HG03575 (cell line): ENCODE measurements at regions not wholly inside any gene's neighbourhood (a gene's known extent, or its start where the extent isn't known, plus 50 kb on each side); places are given as distances from the start of the nearest gene placed in this dataset.

Experiments used
- ATAC-seq: cut with Tn5 transposase; IDR thresholded peaks from one replicate; pipeline ENCODE4 v1.9.1; 2021; ENCODE audit not compliant: unreplicated experiment, insufficient number of reproducible peaks, low FRiP score; ENCODE audit errors: extremely low read depth

- no peak for ATAC-seq
Observed at GRCh38 chr14:98136012-98136789, 1135.8 kb downstream of the BCL11B start.

- ATAC-seq = no peak
Observed at GRCh38 chr14:98137131-98138025, 1134.6 kb downstream of the BCL11B start.

- ATAC-seq = no peak
Observed at GRCh38 chr14:98138666-98139065, 1133.3 kb downstream of the BCL11B start.

GRCh38 chr14:98140862-98141530 is 1131.0 kb downstream of the BCL11B start:
- no peak for ATAC-seq

GRCh38 chr14:98143566-98143965 is 1128.4 kb downstream of the BCL11B start:
- no peak for ATAC-seq

- ATAC-seq = no peak
Observed at GRCh38 chr14:98144964-98145363, 1127.0 kb downstream of the BCL11B start.

GRCh38 chr14:98146416-98146815 is 1125.6 kb downstream of the BCL11B start:
- no peak for ATAC-seq

- no peak for ATAC-seq
Observed at GRCh38 chr14:98154254-98154653, 1117.7 kb downstream of the BCL11B start.

- no peak for ATAC-seq
Observed at GRCh38 chr14:98156411-98156810, 1115.6 kb downstream of the BCL11B start.

GRCh38 chr14:98160901-98161300 is 1111.1 kb downstream of the BCL11B start:
- no peak for ATAC-seq

GRCh38 chr14:98161356-98161755 is 1110.6 kb downstream of the BCL11B start:
- no peak for ATAC-seq

- no peak for ATAC-seq
Observed at GRCh38 chr14:98162856-98163805, 1108.9 kb downstream of the BCL11B start.

- no peak for ATAC-seq
Observed at GRCh38 chr14:98163873-98164272, 1108.1 kb downstream of the BCL11B start.

- no peak for ATAC-seq
Observed at GRCh38 chr14:98165976-98166375, 1106.0 kb downstream of the BCL11B start.

GRCh38 chr14:98167275-98167674 is 1104.7 kb downstream of the BCL11B start:
- ATAC-seq = no peak

- no peak for ATAC-seq
Observed at GRCh38 chr14:98167705-98168104, 1104.3 kb downstream of the BCL11B start.

- no peak for ATAC-seq
Observed at GRCh38 chr14:98168211-98168985, 1103.6 kb downstream of the BCL11B start.

- ATAC-seq = no peak
Observed at GRCh38 chr14:98169170-98169587, 1102.8 kb downstream of the BCL11B start.
